Astrocyte of the cerebellum (primary cell): ENCODE measurements at regions not wholly inside any gene's neighbourhood (a gene's known extent, or its start where the extent isn't known, plus 50 kb on each side); places are given as distances from the start of the nearest gene placed in this dataset.
A peak's percentile ranks its signal among the peaks of the same experiment; 100 is the strongest.

ENCODE experiments used
- DNase-seq: peaks from one replicate; pipeline ENCODE4 v3.0.0-alpha.2; 2011; ENCODE audit warnings: low read depth
- H3K4me3 ChIP-seq: 2 replicates; pipeline ENCODE4 v1.5.1; 2011; ENCODE audit warnings: mild to moderate bottlenecking, low read depth, low read length, moderate library complexity
- in situ Hi-C: cut with HindIII; loops from 2 replicates; pipeline ENCODE4 v1.10.0; 2017; ENCODE audit warnings: low sequenced_read_pairs
- TF ChIP-seq, protein P1 (sequence below): IDR thresholded peaks from 2 replicates; pipeline ENCODE4 v1.5.1; 2012; ENCODE audit warnings: low read length, low read depth, moderate library complexity, mild to moderate bottlenecking; ENCODE audit errors: missing control alignments

DNA sequence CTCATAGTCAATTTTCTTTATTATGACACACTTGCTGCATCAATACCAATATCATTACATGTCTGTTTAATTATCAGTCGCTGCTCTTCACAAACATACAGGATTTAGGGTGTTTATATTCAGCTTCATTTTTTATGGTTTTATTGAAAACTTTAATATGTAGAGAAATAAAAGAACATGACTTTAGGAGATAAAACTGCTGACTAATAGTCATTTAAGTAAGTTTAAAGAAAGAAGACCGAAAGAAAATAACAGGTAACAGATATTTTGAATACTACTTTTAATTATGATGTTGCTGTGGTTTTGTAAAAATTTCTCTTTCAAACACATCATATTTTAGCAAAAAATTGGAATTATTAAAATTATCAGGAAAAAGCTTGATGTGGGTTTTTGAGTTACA, 685.1 kb upstream of the BRINP3 start:
- in situ Hi-C loops: no loop called here
- no peak for DNase-seq
- TF ChIP-seq, protein P1, sequence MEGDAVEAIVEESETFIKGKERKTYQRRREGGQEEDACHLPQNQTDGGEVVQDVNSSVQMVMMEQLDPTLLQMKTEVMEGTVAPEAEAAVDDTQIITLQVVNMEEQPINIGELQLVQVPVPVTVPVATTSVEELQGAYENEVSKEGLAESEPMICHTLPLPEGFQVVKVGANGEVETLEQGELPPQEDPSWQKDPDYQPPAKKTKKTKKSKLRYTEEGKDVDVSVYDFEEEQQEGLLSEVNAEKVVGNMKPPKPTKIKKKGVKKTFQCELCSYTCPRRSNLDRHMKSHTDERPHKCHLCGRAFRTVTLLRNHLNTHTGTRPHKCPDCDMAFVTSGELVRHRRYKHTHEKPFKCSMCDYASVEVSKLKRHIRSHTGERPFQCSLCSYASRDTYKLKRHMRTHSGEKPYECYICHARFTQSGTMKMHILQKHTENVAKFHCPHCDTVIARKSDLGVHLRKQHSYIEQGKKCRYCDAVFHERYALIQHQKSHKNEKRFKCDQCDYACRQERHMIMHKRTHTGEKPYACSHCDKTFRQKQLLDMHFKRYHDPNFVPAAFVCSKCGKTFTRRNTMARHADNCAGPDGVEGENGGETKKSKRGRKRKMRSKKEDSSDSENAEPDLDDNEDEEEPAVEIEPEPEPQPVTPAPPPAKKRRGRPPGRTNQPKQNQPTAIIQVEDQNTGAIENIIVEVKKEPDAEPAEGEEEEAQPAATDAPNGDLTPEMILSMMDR: no peak
- H3K4me3 ChIP-seq: no peak overlapping the region

DNA sequence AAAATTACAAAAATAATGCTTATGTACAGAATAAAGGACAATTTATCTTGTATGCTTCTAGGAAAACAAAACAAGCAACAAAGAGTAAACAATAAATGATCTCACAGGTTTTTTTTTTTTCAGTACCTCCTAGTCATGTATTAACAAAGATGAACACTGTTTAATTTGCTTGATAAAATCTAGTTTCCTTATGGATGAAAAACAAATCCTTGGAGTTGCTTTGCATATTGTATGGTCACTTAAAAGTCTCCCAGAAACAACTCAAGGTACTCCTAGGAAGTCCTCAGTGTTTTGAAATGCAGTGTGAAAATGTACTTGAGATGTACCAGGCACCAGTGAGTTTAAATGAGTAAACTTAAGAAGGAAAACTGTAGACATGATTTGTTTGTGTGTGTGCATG, 686.0 kb upstream of the BRINP3 start:
- DNase-seq: no peak
- H3K4me3 ChIP-seq: no peak overlapping the region
- TF ChIP-seq, protein P1: no peak
- in situ Hi-C loops: no loop called here

DNA sequence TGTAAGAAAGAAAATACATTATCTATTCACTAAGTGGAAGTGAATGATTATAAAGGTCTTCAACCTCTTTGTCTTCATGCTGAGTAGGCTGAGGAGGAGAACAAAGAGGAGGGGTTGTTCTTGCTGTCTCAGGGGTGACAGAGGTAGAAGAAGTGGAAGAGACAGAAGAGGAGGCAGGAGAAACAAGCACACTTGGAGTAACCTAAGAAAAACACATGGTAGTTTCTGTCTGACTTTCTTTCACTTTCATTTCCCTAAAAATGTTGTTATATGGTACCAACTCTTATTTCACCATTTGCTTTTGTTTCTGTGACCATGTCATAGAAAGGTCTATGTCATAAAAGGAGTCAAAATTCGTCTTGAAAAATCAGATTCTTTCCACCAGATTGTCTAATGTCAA, 696.6 kb upstream of the BRINP3 start:
- DNase-seq: no peak
- in situ Hi-C loops: no loop called here
- no peak overlapping the region for H3K4me3 ChIP-seq
- TF ChIP-seq, protein P1: no peak

DNA sequence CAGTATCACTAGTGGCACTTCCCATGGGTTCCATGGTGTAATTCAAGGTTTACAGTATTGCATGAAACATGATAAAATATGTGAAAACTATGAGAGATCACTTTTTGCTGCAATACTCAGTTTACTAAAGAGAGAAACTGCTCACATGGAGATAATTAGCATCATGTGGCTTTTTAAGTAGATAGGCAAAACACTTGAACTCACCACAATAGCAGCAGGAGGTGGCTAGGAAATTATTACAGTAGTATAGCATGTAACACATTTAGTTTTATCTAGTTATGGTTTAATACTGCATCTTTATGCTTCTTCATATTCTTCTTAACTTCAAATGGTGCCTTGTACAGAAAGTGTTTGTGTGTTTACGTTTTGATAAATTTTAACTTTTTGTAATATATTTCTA, 698.5 kb upstream of the BRINP3 start:
- H3K4me3 ChIP-seq: no peak overlapping the region
- no peak for DNase-seq
- in situ Hi-C loops: no loop called here
- TF ChIP-seq, protein P1: no peak

DNA sequence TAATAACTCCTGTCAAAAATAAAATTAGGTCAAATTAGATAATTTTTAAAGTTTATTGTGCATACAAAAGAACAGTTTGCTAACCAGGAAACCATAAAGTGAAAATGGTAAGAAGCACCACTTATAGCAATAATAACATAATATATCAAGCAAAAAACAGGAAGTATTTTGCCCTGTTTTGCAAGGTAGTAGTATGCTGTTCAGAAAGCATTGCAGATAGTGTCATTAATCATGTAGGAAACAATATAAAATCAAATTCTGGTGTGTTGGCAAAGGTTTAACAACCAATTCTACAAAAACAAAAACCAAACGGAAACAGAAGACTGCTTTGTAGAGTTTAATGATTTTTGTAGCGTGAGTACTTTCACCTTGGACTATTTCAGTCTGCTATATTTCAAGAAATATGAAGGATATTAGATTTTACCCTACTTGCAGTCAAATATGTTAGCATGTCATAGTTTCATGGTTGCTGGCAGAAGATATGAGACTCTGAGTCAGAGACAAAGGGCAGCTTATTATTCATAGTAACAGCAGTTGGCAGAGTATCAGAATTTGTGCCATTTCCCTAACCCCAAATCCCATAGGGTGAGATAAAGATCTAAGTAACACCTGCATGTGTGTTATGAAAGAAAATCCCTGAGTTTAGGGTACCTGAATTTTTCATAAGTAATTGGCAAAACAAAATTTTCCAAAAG, 729.0 kb upstream of the BRINP3 start:
- peak; percentile 5 for DNase-seq
- TF ChIP-seq, protein P1: no peak
- in situ Hi-C loops: no loop called here
- no peak overlapping the region for H3K4me3 ChIP-seq

DNA sequence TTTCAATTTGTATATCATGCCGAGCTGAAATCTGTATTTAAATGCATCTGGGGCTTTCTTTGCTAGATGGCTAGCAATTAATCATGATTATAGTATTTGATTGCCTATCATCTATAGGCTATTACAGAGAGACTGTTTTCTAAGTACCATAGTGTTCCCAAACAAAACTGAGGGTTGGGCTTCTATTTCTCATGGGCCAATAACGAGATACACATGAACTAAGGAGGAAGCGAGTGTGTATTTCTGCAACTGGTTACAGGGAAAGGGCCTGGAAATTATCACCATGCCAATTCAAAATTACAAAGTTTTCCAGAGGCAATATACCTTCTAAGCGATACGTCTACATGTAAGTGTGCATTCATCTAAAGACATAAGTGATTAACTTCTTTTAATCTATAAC, 744.5 kb upstream of the BRINP3 start:
- in situ Hi-C loops: no loop called here
- TF ChIP-seq, protein P1: no peak

DNA sequence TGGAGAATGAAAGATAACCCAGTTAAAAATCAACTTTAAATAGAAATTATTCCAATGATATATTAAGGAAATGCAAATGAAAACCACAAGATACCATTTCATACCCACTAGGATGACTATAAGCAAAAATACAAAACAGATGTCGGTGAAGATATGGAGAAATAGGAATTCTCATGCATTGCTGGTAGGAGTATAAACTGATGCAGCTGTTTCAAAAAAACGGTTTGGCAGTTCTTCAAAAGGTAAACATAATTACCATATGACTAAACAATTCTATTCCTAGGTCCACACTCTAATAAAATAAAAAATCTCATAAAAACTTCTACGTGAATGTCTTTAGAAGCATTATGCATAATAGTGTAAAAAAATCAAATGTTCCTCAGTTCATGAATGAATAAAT, 763.3 kb upstream of the BRINP3 start:
- in situ Hi-C loops: no loop called here
- TF ChIP-seq, protein P1: no peak
- H3K4me3 ChIP-seq: no peak overlapping the region
- DNase-seq: peak; percentile 27

More for the DNA sequence above, 744.5 kb upstream of the BRINP3 start:
- no peak for DNase-seq
- H3K4me3 ChIP-seq: no peak overlapping the region
